IMR-90 (cell line): ENCODE measurements at regions not wholly inside any gene's neighbourhood (a gene's known extent, or its start where the extent isn't known, plus 50 kb on each side); places are given as distances from the start of the nearest gene placed in this dataset.

ENCODE experiments used
- ATAC-seq: fragments of 200-7000 bp; cut with Tn5 transposase; 2 replicates; pipeline ENCODE4 v1.9.1; 2020; ENCODE audit warnings: low read depth, mild to moderate bottlenecking, moderate library complexity
- BruUV-seq: library from RNA; stranded (reverse); fragments of 400-500 nt; replicated peaks from 2 replicates; lab custom pipeline; 2021; lab: Mats Ljungman, UMichigan
- CTCF ChIA-PET: fragments of 300-600 bp; formaldehyde crosslinking; extraction: SDS; loops from one replicate; lab custom pipeline; 2021; ENCODE audit warnings: antibody characterized with exemption; lab: Yijun Ruan, JAX
- POLR2A ChIA-PET: fragments of 300-600 bp; sonication (Branson Sonifier 250); formaldehyde crosslinking; loops from one replicate; lab custom pipeline; 2022; ENCODE audit warnings: antibody characterized with exemption; ENCODE audit not compliant: unreplicated experiment; lab: Charles Lee
- DNase-seq: peaks from one replicate; pipeline ENCODE4 v3.0.0; 2013
- H2AFZ ChIP-seq: replicated peaks from 2 replicates; pipeline ENCODE3; 2013; ENCODE audit warnings: low read length, mild to moderate bottlenecking; ENCODE audit not compliant: poor library complexity
- H2AK5ac ChIP-seq: 2 replicates; pipeline ENCODE4 v1.6.1; 2013; ENCODE audit warnings: low read depth, low read length, inconsistent platforms
- H2AK9ac ChIP-seq: replicated peaks from 2 replicates; pipeline ENCODE3; 2013; ENCODE audit warnings: mild to moderate bottlenecking, low read depth, low read length, moderate library complexity; ENCODE audit not compliant: poor library complexity
- H2BK120ac ChIP-seq: 2 replicates; pipeline ENCODE4 v1.6.1; 2013; ENCODE audit warnings: low read depth, low read length, inconsistent platforms
- H2BK15ac ChIP-seq: 3 replicates; pipeline ENCODE4 v1.6.1; 2013; ENCODE audit warnings: low read depth, low read length, inconsistent platforms
- H2BK20ac ChIP-seq: 2 replicates; pipeline ENCODE4 v1.6.1; 2013; ENCODE audit warnings: low read depth, mild to moderate bottlenecking, inconsistent platforms, low read length, moderate library complexity
- H2BK5ac ChIP-seq: 2 replicates; pipeline ENCODE4 v1.6.1; 2013; ENCODE audit warnings: mild to moderate bottlenecking, low read depth, low read length, inconsistent platforms; ENCODE audit not compliant: poor library complexity, severe bottlenecking
- H3K14ac ChIP-seq: replicated peaks from 2 replicates; pipeline ENCODE4 v1.6.1; 2013; ENCODE audit warnings: low read depth, low read length, inconsistent platforms
- H3K18ac ChIP-seq: 2 replicates; pipeline ENCODE4 v1.6.1; 2013; ENCODE audit warnings: low read depth, low read length, control low read depth
- H3K23ac ChIP-seq: 2 replicates; pipeline ENCODE4 v1.6.1; 2013; ENCODE audit warnings: low read depth, low read length, inconsistent platforms
- H3K27ac ChIP-seq: 2 replicates; pipeline ENCODE4 v1.5.1; 2013; ENCODE audit warnings: mild to moderate bottlenecking, control low read depth, low read length; ENCODE audit not compliant: insufficient read depth
- H3K27me3 ChIP-seq: 2 replicates; pipeline ENCODE4 v1.6.1; 2013; ENCODE audit warnings: low read length; ENCODE audit not compliant: control insufficient read depth, insufficient read depth
- H3K36me3 ChIP-seq: 2 replicates; pipeline ENCODE4 v1.6.1; 2013; ENCODE audit warnings: low read length, mixed read lengths; ENCODE audit not compliant: control insufficient read depth, insufficient read depth
- H3K4ac ChIP-seq: 2 replicates; pipeline ENCODE4 v1.6.1; 2013; ENCODE audit warnings: low read depth, low read length, inconsistent platforms
- H3K4me1 ChIP-seq: 2 replicates; pipeline ENCODE4 v1.6.1; 2013; ENCODE audit warnings: low read length, mixed read lengths; ENCODE audit not compliant: control insufficient read depth, insufficient read depth
- H3K4me2 ChIP-seq: 2 replicates; pipeline ENCODE4 v1.6.1; 2013; ENCODE audit warnings: low read depth, mild to moderate bottlenecking, control low read depth, low read length, moderate library complexity
- H3K4me3 ChIP-seq: 2 replicates; pipeline ENCODE4 v1.5.1; 2013; ENCODE audit warnings: low read depth, mild to moderate bottlenecking, control low read depth, low read length, moderate library complexity; ENCODE audit not compliant: insufficient read depth
- H3K56ac ChIP-seq: 2 replicates; pipeline ENCODE4 v1.6.1; 2013; ENCODE audit warnings: low read length, inconsistent platforms; ENCODE audit not compliant: insufficient read depth; ENCODE audit errors: extremely low read depth
- H3K79me1 ChIP-seq, 2 experiments: 2 replicates each; pipeline ENCODE4 v1.6.1; 2013; ENCODE audit warnings: low read length in 2 of 2, inconsistent platforms in 1 of 2, low read depth in 1 of 2
- H3K9ac ChIP-seq: 2 replicates; pipeline ENCODE4 v1.6.1; 2013; ENCODE audit warnings: low read depth, low read length, control low read depth
- H3K9me1 ChIP-seq: 2 replicates; pipeline ENCODE4 v1.6.1; 2013; ENCODE audit warnings: low read length, inconsistent platforms; ENCODE audit not compliant: insufficient read depth
- H3K9me3 ChIP-seq: 2 replicates; pipeline ENCODE4 v1.6.1; 2013; ENCODE audit warnings: low read length; ENCODE audit not compliant: control insufficient read depth, insufficient read depth
- H4K20me1 ChIP-seq: 2 replicates; pipeline ENCODE4 v1.6.1; 2013; ENCODE audit warnings: low read length, inconsistent platforms; ENCODE audit not compliant: insufficient read depth
- H4K5ac ChIP-seq: 2 replicates; pipeline ENCODE4 v1.6.1; 2013; ENCODE audit warnings: mild to moderate bottlenecking, low read depth, low read length, control low read depth
- H4K8ac ChIP-seq, 2 experiments: 2 replicates each; pipeline ENCODE4 v1.6.1; 2013; ENCODE audit warnings: low read depth in 2 of 2, low read length in 2 of 2, control low read depth in 1 of 2, inconsistent platforms in 1 of 2
- H4K91ac ChIP-seq: 2 replicates; pipeline ENCODE4 v1.6.1; 2013; ENCODE audit warnings: low read depth, low read length, inconsistent platforms; ENCODE audit not compliant: insufficient read depth
- BHLHE40 ChIP-seq: fragments of 150-350 bp; IDR thresholded peaks from 2 replicates; pipeline ENCODE4 v1.6.1; 2016; ENCODE audit warnings: mild to moderate bottlenecking, low read depth, low read length
- CEBPB ChIP-seq: IDR thresholded peaks from 2 replicates; pipeline ENCODE4 v1.6.1; 2012; ENCODE audit warnings: low read depth, low read length, improper control_type of control experiment
- RCOR1 ChIP-seq: IDR thresholded peaks from 2 replicates; pipeline ENCODE4 v1.6.1; 2012; ENCODE audit warnings: mild to moderate bottlenecking, low read length, improper control_type of control experiment; ENCODE audit not compliant: insufficient replicate concordance
- WGBS, 2 experiments: methylation state at CpG; one replicate each; pipeline versions ENCODE4 v1.1.5 to v1.1.7; 2013; ENCODE audit warnings: missing lambda C conversion rate in 2 of 2; ENCODE audit not compliant: insufficient read length in 1 of 2; ENCODE audit errors: extremely low coverage in 2 of 2; 5-methylcytosine and 5-hydroxymethylcytosine counted together
- dilution Hi-C: fragments of 300-500 bp; cut with HindIII; formaldehyde crosslinking; loops from one replicate; pipeline ENCODE4 v1.14.3; 2018; ENCODE audit warnings: low sequenced_read_pairs; ENCODE audit not compliant: unreplicated experiment
- in situ Hi-C: fragments of 300-500 bp; cut with MboI; formaldehyde crosslinking; loops from 3 replicates; pipeline ENCODE4 v1.14.3; 2019; ENCODE audit warnings: low sequenced_read_pairs, inconsistent platforms, mixed read lengths
- intact Hi-C: fragments of 100-400 bp; cut with micrococcal nuclease; formaldehyde crosslinking; loops from 2 replicates; pipeline ENCODE4 v1.10.0; 2022

DNA sequence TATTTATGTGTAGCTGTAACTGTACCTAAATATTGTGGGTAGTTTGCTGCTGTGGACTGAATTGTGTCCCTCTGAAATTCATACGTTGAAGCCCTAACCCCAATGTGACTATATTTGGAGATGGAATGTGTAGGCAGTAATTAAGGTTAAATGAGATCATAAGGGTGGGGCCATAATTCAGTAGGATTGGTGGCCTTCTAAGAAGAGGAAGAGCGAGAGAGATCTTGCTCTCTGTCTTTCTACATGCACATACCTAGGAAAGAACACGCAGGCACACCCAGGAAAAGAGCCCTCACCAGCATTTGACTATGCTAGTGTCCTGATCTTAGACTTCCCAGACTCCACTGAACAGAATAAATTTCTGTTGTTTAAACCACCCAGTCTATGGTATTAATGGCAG lies 67.6 kb upstream of the CFAP20DC start:
- Histone ChIP-seq H3K79me1 (no peaks in the 10 kb centered on the region), H2BK20ac (no peak overlapping the region), H3K9ac (no peak overlapping the region), H2AFZ (no peak overlapping the region), H3K27ac (no peak overlapping the region), H3K9me3 (no peaks in the 10 kb centered on the region), H2AK9ac (no peak overlapping the region), H3K56ac (no peak overlapping the region), H4K8ac (no peak overlapping the region), H3K4me2 (no peak overlapping the region), H3K36me3 (no peaks in the 10 kb centered on the region), H2BK15ac (no peak overlapping the region), H4K5ac (no peak overlapping the region), H2BK120ac (no peak overlapping the region), H3K18ac (no peak overlapping the region), H3K14ac (no peak overlapping the region), H3K4ac (no peak overlapping the region), H3K27me3 (no peaks in the 10 kb centered on the region), H2BK5ac (no peak overlapping the region), H4K91ac (no peak overlapping the region), H3K9me1 (no peaks in the 10 kb centered on the region), H2AK5ac (no peak overlapping the region), H3K4me3 (no peak overlapping the region), H3K23ac (no peak overlapping the region), H4K20me1 (no peaks in the 10 kb centered on the region), H3K4me1 (no peaks in the 10 kb centered on the region)
- ATAC-seq (no peak), DNase-seq (no peak)
- ChIA-PET POLR2A (no interaction called here), CTCF (no interaction called here)
- TF ChIP-seq RCOR1, result no peak
- TF ChIP-seq CEBPB, result no peak
- TF ChIP-seq BHLHE40, result no peak
- intact Hi-C loops, result no loop called here
- BruUV-seq, result no TSS peak
- no CpG with 5 or more reads among the region's 3 CpGs for WGBS, 2 experiments
- in situ Hi-C loops, result no loop called here
- dilution Hi-C loops, result no loop called here
